ENCODE measurements at regions not wholly inside any gene's neighbourhood (a gene's known extent, or its start where the extent isn't known, plus 50 kb on each side); places are given as distances from the start of the nearest gene placed in this dataset.

- Histone ChIP-seq H4K20me1 (ENCODE audit: control insufficient read depth, insufficient read depth) (no peaks in the 10 kb centered on the region), H3K79me2 (ENCODE audit: control insufficient read depth, insufficient read depth, low read length) (no peaks in the 10 kb centered on the region), H3K9me3 (replicated peaks; ENCODE audit: control insufficient read depth, insufficient read depth, low read length) (no peaks in the 10 kb centered on the region), H3K27ac (ENCODE audit: control insufficient read depth, insufficient read depth) (no peak overlapping the region), H2AFZ (ENCODE audit: control insufficient read depth, low read depth, low read length) (no peak overlapping the region), H3K36me3 (ENCODE audit: control insufficient read depth in 2 of 2, insufficient read depth in 2 of 2, low read length in 1 of 2) (no peaks in the 10 kb centered on the region), H3K27me3 (replicated peaks in 1 of 2; ENCODE audit: control insufficient read depth in 2 of 2, insufficient read depth in 2 of 2, low read length in 1 of 2) (no peaks in the 10 kb centered on the region), H3K4me3 (no peak overlapping the region), H3K9ac (ENCODE audit: control insufficient read depth, insufficient read depth, low read length) (no peak overlapping the region), H3K4me2 (ENCODE audit: control insufficient read depth, insufficient read depth) (no peak overlapping the region), H3K4me1 (ENCODE audit: control insufficient read depth, insufficient read depth, low read length) (no peaks in the 10 kb centered on the region)
- in situ Hi-C loops (cut with MboI) (no loop called here), intact Hi-C loops (cut with micrococcal nuclease; ENCODE audit: unreplicated experiment) (no loop called here)
- DNase-seq (ENCODE audit: low read depth, low spot score) (no peak), FAIRE-seq (no peak), ATAC-seq (no peak)
- TF ChIP-seq ATF2 (IDR thresholded peaks at IDR 0.05; ENCODE audit: low read length) = no peak
- TF ChIP-seq DPF2 (IDR thresholded peaks at IDR 0.05) = no peak
- RAD21 ChIA-PET (ENCODE audit: unreplicated experiment) = no interaction called here
- 35% methylated on average over 3 of the region's 3 CpGs for WGBS (ENCODE audit: insufficient coverage, insufficient replicate concordance, low lambda C conversion rate, missing lambda C conversion rate)
- SMC1A ChIA-PET (ENCODE audit: uncharacterized antibody, unreplicated experiment) = no interaction called here
- no TSS peak for BruUV-seq (replicated peaks)
- CTCF ChIA-PET = no interaction called here
- POLR2A ChIA-PET = no interaction called here
Observed at GRCh38 chr4:103410386-103410785, 212.2 kb upstream of the CENPE start.

- SMC1A ChIA-PET (ENCODE audit: uncharacterized antibody, unreplicated experiment) = no interaction called here
- H4K20me1 ChIP-seq (ENCODE audit: control insufficient read depth, insufficient read depth) = no peaks in the 10 kb centered on the region
- CTCF ChIA-PET = no interaction called here
- TF ChIP-seq EZH2 (IDR thresholded peaks at IDR 0.05; ENCODE audit: borderline replicate concordance, control insufficient read depth, low read depth, low read length) (no peak), IRF3 (IDR thresholded peaks at IDR 0.05) (no peak), SREBF1 (IDR thresholded peaks at IDR 0.05; ENCODE audit: low read length) (no peak), MEF2B (IDR thresholded peaks at IDR 0.05; ENCODE audit: partially characterized antibody, poor library complexity, severe bottlenecking) (no peak), ATF2 (IDR thresholded peaks at IDR 0.05; ENCODE audit: low read length) (no peak), RBBP5 (conservative IDR thresholded peaks at IDR 0.05) (0 out of 2 replicates have a peak, but pooled peaks have one; percentile 29), HDAC2 (IDR thresholded peaks at IDR 0.05) (no peak), MEF2A (IDR thresholded peaks at IDR 0.05; ENCODE audit: insufficient read depth, low read depth, low read length) (0 out of 2 replicates have a peak, but pooled peaks have one; percentile 44), SMARCA5 (IDR thresholded peaks at IDR 0.05) (no peak), SP1 (IDR thresholded peaks at IDR 0.05; ENCODE audit: low read depth, low read length) (no peak), RAD51 (IDR thresholded peaks at IDR 0.05) (no peak), JUNB (IDR thresholded peaks at IDR 0.05) (peak; percentile 11; the same call in 1 of the 2 replicates), RELA (IDR thresholded peaks at IDR 0.05; ENCODE audit: borderline replicate concordance, partially characterized antibody) (no peak)
- TF ChIP-seq, protein P1, sequence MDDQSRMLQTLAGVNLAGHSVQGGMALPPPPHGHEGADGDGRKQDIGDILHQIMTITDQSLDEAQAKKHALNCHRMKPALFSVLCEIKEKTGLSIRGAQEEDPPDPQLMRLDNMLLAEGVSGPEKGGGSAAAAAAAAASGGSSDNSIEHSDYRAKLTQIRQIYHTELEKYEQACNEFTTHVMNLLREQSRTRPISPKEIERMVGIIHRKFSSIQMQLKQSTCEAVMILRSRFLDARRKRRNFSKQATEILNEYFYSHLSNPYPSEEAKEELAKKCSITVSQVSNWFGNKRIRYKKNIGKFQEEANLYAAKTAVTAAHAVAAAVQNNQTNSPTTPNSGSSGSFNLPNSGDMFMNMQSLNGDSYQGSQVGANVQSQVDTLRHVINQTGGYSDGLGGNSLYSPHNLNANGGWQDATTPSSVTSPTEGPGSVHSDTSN (IDR thresholded peaks at IDR 0.05; ENCODE audit: insufficient replicate concordance, low read depth, low read length) = no peak
Observed at GRCh38 chr4:103405415-103405814, 207.3 kb upstream of the CENPE start.

More at GRCh38 chr4:103405415-103405814, 207.3 kb upstream of the CENPE start:
- Histone ChIP-seq H3K4me2 (ENCODE audit: control insufficient read depth, insufficient read depth) (no peak overlapping the region), H3K27me3 (replicated peaks in 1 of 2; ENCODE audit: control insufficient read depth in 2 of 2, insufficient read depth in 2 of 2, low read length in 1 of 2) (no peaks in the 10 kb centered on the region), H2AFZ (ENCODE audit: control insufficient read depth, low read depth, low read length) (no peak overlapping the region; the same call in 1 of the 2 replicates), H3K9me3 (replicated peaks; ENCODE audit: control insufficient read depth, insufficient read depth, low read length) (no peaks in the 10 kb centered on the region), H3K27ac (ENCODE audit: control insufficient read depth, insufficient read depth) (no peak overlapping the region), H3K4me3 (no peak overlapping the region), H3K79me2 (ENCODE audit: control insufficient read depth, insufficient read depth, low read length) (no peaks in the 10 kb centered on the region), H3K9ac (ENCODE audit: control insufficient read depth, insufficient read depth, low read length) (no peak overlapping the region), H3K36me3 (ENCODE audit: control insufficient read depth in 2 of 2, insufficient read depth in 2 of 2, low read length in 1 of 2) (no peaks in the 10 kb centered on the region), H3K4me1 (ENCODE audit: control insufficient read depth, insufficient read depth, low read length) (no peaks in the 10 kb centered on the region)
- RAD21 ChIA-PET (ENCODE audit: unreplicated experiment) = no interaction called here
- FAIRE-seq (no peak), ATAC-seq (peak; percentile 32; the same call in 1 of the 3 replicates), DNase-seq (ENCODE audit: low read depth, low spot score) (no peak)
- intact Hi-C loops (cut with micrococcal nuclease; ENCODE audit: unreplicated experiment) (no loop called here), in situ Hi-C loops (cut with MboI) (no loop called here)
- BruUV-seq (replicated peaks) = no TSS peak
- POLR2A ChIA-PET = no interaction called here

Data from GM12878 (cell line).